Stimulated activated CD4-positive, alpha-beta T cell treated with anti-CD3 and anti-CD28 coated beads, Interleukin-4, amount 100 ng/mL, for 48 hours (primary cell): ENCODE measurements at regions not wholly inside any gene's neighbourhood (a gene's known extent, or its start where the extent isn't known, plus 50 kb on each side); places are given as distances from the start of the nearest gene placed in this dataset.
"Not testable (repeated sequence)": the region's sequence is repeated elsewhere in the genome, so short reads cannot be mapped to it uniquely, and the experiment has no call there.

ENCODE experiments used
- DNase-seq, 2 donors: peaks; one replicate each; pipeline ENCODE4 v3.0.0-alpha.2; 2020; ENCODE audit warnings: low read depth in 2 of 2

DNA sequence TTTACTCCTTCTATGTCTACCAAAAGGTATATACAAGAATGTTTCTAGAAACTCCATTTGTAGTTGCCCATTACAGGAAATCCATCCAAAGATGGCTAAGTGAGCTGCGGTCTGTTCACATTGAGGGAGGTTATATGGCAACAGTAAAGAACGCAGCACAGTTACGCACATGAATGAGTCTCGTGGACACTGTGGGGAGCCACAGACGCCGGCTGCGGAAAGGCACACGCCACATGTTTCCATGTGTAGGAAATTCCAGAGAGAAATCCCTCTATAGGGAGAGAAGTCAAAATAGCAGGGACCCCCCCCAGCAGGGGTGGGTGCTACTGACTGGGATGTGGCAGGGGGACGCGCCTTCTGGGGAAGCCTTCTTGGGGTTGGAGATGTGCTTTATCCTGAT, 139.0 kb upstream of the NCOR2 start:
- no peak for DNase-seq

DNA sequence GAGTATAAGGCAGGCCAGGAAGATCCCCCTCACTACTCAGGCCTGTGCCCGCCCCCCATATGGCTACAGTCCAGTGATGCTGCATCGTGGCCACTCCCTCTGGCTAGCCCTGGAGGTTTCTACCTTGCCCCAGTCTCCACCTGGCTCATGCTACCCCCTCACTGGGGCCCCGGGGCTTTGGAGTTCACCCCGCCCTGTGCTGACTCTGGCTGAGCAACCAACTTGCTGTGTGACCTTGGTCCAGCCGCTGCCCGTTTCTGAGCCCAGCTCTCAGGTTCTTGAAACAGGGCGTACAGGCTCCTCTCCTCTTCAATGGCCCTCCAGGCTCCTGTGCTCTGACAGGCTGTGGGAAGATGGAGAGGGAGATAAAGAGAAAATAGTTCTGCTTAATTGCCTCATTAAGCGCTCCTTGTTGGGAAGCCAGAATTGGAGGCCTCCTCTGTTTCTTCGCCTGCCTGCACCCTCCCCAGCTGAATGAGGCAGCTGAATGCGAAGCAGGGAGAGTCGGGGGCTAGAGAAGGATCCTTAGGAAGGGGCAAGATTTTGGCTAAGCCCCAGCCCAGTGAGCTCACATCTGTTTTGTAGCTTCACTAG, 138.2 kb upstream of the NCOR2 start:
- DNase-seq: no peak

DNA sequence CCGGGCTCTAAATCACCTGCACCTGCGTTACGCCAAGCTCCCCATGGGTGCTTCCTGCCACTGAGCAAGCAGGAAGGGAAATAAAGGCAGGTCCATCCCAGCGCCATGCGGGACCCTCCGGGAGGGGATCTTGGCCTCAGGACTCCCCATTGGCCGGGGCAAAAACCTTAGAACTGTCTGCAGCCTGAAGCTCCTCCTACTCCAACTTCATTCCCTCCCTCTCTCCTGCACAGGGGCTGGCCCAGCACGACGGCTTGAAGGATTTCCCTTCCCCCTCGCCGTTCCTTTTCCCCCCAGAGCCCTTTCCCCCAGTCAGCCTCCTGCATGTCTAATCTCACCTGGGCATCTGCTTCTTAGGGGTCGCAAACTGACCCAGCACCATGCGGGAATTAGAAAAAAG, 137.2 kb upstream of the NCOR2 start:
- no peak for DNase-seq

DNA sequence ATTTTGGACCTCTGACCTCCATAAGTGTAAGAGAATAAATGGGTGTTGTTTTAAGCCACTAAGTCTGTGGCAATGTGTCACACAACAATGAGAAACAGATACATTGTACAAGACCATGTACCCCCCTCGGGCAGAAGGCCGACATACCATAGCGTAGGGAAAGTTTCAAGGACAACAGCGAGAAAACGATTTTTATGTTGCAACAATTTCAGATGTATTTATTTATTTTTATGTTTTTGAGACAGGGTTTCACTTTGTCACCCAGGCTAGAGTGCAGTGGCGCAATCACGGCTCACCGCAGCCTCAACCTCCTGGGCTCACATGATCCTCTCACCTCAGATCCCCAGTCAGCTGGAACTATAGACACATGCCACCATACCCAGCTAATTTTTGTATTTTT, 136.4 kb upstream of the NCOR2 start:
- DNase-seq: no peak

DNA sequence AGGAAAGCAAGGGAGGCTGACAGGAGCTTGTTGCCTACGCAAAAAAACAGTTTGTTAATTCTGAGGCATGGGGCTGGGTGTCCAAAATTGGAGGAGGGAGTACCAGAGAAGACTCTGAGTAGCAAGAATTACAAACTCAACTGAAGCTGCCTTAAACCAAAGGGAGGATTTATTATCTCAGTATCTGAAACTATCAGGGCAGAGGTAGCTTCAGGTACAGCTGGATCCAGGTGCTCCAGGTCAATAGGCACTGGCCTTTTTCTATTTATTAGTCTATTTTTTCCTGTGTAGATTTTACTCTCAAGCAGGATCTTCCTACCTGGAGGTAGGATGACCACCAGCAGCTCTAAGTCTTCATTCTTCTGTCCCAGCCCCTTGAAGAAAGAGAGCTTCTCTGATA, 135.3 kb upstream of the NCOR2 start:
- no peak for DNase-seq

DNA sequence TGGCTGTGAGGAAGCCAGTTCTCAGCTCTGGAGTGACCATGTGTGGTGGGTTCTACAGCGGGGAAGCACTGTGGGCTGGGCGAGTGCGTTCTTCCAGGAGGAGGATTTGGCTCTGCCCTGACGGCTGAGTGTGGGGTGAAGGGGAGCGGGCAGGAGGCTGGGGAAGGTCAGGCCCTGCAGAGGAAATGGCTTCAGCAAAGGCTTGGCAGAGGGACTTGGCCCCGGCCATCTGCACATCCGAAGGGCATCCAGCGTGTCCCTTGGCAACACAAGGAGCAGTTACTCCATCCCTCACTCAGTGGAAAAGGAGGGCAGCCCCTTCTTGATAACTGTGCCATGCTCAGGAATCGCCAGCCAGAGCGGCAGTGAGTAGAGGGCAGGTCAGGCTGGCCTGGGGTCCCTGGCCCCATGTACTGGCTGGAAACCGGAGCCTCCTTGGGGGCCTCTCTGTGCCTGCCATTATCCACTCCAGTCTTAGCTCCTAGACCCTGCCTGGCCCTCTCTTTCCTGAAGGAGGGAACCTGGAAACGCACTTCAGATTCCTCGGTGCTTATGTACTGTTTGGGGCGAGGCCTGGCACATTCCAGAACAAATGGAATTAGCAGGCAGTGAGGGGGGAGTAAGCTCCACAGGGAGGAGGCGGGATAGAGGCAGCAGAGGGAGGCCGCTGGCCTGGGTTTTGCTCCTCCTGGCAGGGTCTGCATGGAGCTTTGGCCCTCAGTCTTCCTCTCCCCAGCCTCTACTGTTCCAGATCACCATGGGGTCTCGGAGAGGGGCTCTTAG, 133.6 kb upstream of the NCOR2 start:
- DNase-seq: no peak

DNA sequence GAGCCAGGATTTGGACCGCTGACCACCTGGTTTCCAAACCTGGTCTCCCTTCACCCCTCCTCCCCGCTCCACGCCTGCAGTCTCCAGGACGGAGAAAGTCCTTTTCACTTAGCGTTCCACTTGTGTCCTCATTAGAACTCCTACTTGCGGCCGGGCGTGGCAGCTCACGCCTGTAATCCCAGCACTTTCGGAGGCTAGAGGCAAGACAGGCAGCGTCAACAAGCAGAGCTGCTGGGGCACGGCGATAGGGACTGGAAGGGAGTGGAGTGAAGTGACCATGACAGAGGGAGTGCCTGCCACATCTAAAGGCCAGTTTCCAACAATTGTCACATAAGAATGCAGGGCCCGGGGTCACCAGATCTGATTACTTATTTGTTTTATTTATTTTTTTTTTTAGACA, 132.5 kb upstream of the NCOR2 start:
- no peak for DNase-seq

DNA sequence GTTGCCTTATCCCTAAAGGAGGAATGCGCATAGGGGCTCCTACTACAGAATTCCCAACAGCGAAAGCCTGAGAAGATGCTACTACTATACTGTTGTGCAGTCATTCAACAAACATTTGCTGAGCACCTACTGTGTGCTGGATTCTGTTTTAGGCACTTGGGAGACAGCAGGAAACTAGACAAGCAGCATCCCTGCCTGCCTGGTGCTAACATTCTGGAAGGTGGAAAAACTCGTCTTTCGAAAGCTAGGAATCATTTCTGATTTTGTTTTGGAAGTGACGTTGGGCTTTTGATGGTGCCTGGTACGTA, 131.5 kb upstream of the NCOR2 start:
- no peak for DNase-seq

DNA sequence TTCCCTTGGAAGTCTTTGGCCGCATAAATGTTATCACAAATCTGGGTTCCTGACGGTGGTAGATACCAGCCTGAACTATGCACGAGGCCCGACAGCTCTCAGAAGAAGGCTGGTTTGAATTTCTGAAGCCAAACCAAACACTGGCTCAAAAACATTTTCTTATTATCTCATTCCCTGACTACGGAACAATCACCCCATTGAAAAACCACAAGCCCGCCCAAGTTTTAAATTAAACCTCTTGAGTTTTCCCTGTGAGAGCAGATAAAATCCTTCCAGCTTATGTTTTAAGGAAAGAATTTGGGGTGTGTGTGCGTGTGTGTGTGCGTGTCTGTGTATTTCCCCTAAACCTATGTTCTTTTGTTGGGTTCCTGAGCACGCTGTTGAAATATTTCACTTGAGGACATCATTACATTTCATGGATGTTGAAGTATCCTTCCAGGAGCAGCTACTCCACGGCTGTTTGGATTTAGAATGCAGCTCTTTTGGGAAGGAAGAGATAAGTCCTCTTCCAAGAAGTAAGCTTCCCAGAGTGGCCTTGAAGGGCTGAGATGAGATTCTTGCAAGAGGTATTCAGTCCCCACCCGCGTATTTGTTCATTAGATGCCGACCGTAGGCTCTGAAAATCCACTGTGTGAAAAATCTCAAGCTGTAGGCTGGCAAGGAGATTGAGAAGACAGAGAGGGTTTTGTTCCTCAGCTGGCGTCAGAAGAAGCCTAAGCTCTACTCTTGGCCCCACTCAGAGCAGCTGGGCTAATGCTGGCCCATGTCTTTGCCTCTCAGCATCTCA, 131.0 kb upstream of the NCOR2 start:
- DNase-seq: no peak

DNA sequence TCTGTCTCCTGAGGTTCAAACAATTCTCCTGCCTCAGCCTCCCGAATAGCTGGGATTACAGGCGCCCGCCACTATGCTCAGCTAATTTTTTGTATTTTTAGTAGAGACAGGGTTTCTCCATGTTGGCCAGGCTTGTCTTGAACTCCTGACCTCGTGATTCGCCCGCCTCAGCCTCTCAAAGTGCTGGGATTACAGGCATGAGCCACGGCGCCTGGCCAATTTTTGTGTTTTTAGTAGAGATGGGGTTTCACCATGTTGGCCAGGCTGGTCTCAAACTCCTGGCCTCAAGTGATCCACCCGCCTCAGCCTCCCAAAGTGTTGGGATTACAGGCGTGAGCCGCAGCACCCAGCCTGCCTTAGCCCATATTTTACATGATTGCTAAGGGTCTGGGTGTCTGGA, 130.3 kb upstream of the NCOR2 start:
- DNase-seq: not testable (repeated sequence)

DNA sequence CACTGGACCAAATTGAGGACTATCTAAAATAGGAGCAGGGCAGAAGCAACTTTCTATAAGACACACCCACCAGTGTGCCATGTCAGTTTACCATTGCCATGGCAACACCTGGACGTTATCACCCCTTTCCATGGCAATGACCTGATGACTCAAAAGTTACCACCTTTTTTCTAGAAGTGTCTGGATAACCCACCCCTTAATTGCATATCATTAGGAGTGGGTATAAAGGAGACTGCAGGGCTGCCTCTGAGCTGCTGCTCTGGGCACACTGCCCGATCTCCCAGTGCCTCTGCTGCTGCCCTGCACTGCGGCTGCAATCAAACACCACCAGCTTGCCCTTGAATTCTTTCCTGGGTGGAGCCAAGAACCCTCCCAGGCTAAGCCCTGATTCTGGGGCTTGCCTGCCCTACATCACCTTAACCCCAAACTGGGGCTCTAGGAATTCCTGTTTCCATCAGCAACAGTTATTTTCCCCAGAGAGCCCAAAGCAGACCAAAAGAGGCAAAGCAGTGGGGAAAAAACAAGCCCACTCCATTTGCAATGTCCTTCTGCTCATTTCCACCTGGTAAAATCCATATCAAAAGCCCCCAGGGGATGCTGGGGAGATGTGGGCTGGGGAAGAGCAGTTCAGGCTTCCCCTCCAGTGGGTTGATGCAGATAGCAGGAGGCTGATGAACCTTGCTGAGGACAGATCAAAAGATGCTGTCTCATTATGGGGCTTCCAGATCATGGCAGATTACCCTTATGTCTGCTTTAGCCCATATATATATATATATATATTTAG, 129.5 kb upstream of the NCOR2 start:
- no peak for DNase-seq

DNA sequence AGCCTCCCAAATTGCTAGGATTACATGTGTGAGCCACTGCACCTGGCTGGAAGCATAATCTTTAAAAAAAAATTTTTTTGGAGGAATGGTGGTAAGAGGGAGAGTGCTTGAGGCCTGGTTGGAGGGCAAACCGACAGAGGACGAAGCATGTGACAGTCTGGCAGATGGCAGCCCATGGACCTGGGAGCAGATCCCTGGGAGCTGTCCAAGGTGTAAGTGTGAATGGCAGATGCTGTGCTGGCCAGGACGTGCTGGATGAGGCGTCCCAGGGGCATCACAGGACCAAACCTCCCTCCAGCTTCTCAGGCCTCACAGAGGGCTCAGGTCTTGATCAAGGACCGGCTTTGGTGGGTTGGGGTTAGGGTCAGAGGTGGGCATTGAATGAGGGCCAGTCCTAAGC, 128.4 kb upstream of the NCOR2 start:
- DNase-seq: no peak

DNA sequence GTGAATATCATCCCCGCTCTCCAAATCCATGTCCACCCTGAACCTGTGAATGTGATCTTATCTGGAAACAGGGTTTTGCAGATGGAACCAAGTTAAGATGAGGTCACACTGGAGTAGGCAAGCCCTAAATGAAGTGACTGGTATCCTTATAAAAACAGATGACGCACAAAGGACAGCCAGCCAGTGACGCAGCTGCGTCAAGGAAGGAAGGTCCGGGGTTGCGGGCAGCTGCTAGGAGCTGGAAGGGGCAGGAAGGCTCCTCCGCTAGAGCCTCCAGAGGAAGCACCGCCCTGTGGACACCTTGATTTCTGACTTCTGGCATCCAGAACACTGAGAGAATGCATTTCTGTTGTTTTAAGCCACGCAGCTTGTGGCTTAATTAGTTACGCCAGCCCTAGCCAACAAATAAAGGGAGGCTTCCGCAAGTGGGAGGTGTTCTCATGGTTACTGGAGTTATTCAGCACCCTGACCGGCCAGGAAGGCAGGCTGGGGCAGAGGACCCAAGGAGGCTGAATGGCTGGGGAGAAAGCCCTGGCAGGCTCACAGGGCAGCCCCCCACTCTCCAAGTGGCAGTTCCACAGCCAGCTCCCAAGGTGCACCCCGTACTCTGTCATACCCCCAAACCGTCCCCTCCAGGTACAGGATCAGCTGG, 127.6 kb upstream of the NCOR2 start:
- no peak for DNase-seq

DNA sequence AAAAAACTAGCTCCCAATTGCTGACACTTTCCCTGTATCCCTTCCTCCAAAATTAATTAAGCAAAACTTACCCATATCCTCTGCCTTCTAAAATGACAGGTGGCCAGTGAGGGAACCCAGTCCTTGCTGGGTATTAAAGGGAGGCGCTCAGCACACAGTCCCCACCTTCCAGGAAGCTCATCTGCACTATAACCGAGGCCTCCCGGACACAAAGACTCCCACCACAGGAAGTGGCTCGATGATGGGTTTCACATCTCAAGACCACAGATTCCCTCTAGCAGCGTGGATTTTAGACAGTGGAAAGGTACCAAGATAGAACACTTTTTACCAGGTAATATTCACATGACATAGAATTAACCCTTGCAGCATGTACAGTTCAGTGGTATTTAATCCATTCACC, 126.8 kb upstream of the NCOR2 start:
- no peak for DNase-seq

DNA sequence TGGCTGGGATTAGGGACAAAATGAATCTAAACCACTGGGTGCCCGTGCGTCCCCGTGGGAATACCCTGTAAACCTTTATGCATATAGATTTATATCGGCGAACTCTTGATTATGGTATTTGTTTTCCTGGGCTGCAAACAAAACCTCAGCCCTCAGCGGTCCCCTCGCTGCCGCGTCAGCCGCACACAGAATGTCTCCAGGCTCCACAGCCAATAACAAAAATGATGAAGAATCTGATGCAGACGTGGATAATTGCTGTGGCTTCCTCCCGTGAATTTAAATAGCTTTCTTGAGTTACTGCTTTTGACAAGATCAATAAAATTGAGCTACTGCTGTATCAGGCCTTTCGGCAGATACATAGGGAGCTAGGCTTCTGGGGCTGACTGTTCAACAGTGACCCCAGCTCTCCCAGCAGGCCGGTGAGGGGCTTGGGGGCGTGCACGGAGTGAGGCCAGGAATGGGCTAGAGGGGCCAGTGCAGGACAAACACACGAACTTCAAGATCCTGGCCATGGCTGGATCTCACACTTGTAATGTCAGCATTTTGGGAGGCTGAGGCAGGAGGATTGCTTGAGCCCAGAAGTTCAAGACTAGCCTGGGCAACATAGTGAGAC, 125.8 kb upstream of the NCOR2 start:
- DNase-seq: no peak

DNA sequence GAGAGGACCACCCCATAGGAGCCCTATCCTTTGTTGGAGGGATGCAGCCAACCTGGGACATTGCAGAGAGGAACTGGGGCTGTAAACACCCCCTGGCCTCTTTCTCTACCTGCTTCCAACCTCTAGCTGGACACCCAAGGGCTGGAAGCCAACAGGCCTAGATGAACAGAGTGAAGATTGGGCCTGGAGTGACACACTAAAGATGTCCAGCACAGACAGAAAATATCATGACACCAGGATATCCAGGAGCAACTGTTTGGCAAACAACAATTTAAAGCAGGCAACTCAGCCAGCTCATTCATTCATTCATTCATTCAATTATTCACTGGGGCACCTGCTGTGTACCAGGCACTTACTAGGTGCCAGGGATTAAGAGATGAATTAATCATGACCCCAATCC, 125.0 kb upstream of the NCOR2 start:
- DNase-seq: no peak

DNA sequence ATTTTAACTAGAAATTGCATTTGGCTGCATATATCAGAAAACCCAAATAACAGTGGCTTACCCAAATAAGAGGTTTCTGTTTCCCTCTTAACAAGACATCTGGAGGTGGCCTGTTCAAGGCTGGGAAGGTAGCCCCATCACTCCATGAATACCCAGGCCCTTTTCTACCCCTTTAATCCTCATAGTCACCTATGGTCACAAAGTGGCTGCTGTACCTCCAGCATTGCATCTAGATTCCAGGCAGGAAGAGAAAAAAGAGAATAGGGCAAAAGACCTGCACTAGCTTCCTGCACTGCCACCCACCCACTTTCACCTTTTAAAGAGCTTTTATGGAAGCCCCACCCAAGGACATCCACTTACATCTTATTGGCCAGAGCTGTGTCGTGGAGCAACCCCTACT, 124.0 kb upstream of the NCOR2 start:
- no peak for DNase-seq

DNA sequence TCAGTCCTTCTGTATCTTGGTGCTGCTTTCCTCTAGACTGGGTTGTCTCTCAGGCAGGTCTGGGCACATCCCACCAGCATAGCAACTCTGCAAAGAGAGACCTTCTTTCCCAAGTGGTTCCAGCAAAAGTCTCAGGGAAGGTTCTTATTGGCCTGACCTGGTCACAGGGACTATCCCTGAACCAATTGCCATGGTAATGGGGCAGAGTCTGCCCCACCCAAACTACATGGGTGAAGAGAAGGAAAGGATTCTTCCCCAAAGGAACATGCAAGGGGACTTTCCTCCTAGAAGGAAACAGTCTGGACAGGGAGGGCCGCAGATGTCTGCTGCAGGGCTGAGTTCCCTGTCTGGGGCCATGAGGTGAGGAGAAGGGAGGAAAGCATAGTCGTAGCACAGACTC, 122.2 kb upstream of the NCOR2 start:
- DNase-seq: no peak

DNA sequence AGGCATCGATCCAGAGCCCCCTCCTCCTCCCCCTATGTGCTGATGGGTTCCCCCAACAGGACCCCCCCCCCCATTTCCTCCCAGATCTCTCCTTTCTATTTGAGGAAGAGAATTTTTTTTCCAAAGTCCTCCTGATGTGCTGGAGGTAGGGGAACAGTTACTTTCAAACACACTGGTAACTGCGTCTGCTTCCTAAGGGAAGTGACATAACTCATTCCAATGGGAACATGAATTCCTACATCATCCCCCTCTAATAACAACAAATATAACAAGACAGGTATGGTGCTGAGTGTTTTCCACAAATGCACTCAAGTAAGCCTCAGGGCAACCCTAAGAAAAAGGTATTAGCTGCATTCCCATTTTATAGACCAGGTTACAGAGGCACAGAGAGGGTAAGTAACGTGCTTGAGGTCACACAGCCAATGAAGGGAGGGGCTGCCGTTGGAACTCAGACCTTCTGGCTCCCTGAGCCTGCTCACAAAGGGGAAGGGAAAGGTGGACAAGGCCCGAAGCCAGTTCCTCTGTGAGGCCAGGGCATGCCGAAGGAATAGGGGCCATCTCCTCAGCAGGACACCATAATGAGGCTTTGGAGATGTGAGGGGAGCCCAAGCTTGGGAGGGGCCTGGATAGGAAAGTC, 121.1 kb upstream of the NCOR2 start:
- no peak for DNase-seq

DNA sequence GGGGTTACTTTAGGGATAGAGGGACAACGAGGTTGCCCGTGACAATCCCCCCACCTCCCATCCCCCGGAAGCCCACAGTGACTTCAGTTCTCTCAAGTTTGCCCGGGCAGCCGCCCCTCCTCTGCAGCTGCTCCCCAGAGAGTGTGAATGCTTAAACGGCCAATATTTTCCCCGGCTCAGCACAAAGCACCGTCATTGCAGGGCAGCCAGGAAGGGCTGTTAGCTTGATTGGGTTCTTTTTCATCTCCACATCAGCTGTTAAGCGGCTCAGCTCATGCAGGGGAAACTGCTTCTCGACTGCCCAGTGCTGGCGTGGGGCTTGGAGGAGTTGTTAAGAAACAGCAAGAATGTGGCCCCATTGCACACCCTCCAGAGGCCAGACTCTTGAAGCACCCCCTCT, 120.5 kb upstream of the NCOR2 start:
- DNase-seq: no peak
